ENCODE measurements at regions not wholly inside any gene's neighbourhood (a gene's known extent, or its start where the extent isn't known, plus 50 kb on each side); places are given as distances from the start of the nearest gene placed in this dataset.
"Not testable (repeated sequence)": the region's sequence is repeated elsewhere in the genome, so short reads cannot be mapped to it uniquely, and the experiment has no call there.

DNA sequence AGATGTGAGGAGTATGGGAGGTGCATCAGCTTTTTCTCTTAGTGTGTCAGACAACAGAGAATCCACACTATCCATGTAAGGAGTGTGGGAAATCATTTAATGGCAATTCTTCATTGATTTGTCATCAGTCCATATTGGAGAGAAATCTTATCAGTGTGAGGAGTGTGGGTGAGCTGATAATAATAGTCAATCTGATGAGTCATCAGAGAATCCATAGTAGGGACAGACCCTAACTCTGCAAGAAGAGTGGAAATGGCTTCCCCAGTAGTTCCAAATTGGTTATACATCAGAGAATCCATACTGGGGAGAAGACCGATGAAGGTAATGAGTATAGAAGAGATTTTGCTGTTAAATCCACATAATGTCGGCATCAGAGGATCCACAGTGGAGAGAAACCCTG, 150.5 kb upstream of the THUMPD2 start:
- DNase-seq (ENCODE audit: low read depth): no peak

DNA sequence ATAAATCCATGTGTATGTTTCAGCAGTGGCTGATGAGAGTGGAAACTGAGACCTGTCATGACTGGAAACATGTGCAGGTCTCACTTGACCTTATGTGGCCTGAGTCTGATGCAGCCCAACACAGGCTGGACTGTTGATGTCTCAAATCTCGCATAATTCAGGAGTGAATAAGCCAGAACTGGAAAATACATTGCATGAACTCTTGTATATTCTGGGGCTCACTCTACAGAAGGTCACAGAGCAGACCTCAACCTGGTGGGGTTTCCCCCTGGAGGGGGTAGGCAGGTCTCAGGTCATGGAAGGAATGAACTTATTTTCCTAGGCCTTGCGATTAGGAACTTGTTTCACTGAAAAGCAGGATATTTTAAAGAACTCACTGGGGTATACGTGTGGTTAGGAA, 146.3 kb upstream of the THUMPD2 start:
- DNase-seq (ENCODE audit: low read depth): no peak

DNA sequence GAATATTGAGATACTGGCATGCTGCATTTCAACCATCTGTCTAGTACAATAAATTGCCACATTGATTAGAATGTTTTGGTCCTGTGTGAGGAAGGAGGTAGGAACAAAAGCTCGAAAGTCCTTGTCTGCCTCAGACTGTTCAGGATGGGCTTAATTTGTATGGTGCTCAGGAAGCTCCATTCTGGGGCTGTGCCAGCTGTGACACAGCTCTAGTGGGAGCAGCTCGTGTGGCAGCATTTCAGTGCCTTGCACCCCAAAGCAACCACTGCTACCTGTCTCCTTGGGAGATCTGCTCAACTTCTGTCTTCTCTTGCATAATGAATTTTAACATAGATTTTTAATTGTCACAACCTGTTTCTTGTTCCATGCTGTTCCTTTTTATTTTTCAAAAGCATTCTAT, 144.4 kb upstream of the THUMPD2 start:
- no peak for DNase-seq (ENCODE audit: low read depth)

DNA sequence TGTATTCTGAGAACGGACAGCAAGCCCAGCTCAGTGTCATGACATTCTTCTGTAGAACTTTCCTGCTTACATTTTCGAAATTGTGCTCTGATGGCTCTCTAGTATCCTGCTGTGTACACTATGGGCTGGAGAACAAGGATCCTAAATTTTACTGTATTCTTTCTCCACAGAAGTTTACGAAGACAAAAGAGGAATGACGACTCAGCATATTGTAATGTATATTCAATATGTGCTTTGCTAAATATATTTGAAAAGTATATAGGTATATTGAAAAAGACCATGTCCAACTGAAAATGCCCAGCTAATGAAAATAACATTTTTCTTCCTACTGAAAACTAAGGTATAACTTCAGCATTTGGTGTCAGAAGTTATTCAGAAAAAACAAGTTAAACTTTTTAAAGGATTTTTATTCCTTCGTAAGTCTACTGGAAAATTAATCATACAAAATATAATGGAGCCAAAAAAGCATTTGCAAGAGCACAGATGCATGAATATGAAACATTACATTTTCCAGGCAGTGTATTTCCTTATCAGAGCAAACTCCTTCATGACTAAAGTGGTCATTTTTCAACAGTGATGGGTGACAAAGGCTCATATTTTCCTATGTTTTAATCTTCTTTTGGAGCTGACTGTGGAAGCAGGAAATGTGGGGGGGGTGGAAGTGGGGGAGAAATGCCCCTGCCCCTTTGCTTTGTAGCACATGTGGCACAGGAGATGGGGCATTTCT, 143.8 kb upstream of the THUMPD2 start:
- DNase-seq (ENCODE audit: low read depth): no peak

DNA sequence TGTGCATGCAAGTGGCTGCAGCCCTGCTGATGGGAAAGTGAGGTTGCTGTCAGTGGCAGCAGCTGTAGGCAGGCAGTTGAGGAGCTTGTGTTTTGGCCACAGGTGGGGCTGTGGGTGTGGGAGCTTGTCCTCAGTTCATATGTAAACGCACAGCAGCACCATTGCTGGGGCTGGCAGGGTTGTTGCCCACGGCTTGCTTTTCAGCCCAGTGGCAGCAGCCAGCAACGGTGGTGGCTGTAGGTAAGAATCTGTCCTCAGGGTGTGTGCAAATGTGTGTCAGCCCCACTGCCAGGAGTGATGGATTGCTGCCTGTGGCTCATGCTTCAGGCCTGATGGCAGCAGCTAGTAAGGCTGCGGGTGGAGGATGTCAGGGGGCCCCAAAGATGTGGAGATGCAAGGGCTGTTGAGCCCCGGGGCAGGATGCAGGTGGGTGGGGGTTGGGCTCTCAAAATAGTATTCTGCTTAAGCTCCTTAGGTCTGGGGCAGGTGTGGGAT, 141.3 kb upstream of the THUMPD2 start:
- DNase-seq (ENCODE audit: low read depth): no peak

DNA sequence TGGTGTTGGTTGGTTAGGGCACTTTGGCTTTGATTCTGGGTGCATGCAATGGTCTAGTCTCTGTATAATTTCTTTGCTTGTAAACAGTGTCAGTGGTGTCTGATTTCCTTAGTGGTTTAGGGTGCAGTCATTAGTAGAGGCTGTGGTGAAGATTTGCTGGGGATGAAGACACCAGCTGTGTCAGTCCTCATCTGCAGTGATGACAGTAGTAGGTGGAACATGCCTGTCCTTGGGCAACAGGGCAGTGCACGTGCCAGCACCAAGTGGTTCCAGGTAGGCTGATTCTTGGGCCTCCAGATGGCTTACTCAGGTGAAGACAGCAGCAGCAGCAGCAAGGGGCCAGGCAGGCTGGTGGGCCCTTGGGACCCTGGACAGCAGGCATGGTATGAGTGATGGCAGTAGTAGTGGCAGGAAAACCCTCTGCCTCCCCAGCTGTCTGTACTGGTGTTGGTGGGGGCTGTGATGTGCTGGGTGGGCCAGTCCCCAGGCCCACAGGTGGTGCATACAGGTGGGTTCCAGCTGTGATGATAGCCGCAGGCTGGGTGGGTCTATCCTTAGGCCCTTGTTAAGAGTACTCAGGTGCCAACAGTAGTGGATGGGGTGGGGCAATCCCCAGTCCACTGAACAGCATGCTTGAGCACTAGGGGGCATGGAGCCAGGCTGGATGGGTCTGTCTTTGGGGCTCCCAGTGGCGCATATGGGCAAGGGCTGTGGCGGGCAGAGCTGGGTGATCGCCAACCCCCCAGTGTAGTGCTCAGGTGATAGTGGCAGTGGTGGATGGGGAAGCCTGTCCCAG, 140.7 kb upstream of the THUMPD2 start:
- DNase-seq (ENCODE audit: low read depth): no peak

DNA sequence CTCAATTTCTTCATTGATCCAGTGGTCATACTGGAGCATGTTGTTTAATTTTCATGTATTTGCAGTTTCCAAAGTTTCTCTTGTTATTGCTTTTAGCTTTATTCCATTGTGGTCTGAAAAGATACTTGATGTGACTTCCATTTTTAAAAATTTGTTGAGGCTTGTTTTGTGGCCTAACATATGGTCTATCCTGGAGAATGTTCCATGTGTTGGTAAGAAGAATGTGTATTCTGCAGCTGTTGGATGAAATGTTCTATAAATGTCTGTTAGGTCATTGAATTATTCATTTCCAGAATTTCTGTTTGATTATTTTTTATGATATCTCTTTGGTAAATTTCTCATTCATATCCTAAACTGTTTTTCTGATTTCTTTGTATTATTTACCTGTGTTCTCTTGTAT, 139.8 kb upstream of the THUMPD2 start:
- DNase-seq (ENCODE audit: low read depth): no peak

DNA sequence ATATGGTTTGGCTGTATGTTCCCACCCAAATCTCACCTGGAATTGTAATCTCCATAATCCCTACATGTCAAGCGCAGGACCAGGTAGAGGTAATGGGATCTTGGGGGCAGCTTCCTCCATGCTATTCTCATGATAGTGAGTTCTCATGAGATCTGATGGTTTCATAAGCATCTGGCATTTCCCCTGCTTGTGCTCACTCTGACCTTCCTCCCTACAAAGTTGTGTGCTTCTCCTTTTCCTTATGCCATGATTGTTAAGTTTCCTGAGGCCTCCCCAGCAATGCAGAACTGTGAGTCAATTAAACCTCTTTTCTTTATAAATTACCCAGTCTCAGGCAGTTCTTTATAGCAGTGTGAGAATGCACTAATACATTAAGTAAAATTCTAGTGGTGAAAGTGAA, 138.3 kb upstream of the THUMPD2 start:
- not testable (repeated sequence) for DNase-seq (ENCODE audit: low read depth)

DNA sequence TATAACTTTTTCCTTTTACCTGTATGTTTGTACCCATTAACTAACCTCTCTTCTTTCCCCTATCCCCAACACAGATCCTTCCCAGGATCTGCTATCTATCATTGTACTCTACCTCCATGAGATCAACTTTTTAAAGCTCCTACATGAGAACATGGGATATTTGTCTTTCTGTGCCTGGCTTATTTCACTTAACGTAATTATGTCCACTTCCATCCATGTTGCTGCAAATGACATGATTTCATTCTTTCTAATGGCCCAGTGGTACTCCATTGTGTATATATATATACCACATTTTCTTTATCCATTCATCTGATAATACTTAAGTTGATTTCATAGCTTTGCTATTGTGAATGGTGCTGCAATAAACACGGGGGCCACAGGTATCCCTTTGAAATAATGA, 135.9 kb upstream of the THUMPD2 start:
- DNase-seq (ENCODE audit: low read depth): no peak

DNA sequence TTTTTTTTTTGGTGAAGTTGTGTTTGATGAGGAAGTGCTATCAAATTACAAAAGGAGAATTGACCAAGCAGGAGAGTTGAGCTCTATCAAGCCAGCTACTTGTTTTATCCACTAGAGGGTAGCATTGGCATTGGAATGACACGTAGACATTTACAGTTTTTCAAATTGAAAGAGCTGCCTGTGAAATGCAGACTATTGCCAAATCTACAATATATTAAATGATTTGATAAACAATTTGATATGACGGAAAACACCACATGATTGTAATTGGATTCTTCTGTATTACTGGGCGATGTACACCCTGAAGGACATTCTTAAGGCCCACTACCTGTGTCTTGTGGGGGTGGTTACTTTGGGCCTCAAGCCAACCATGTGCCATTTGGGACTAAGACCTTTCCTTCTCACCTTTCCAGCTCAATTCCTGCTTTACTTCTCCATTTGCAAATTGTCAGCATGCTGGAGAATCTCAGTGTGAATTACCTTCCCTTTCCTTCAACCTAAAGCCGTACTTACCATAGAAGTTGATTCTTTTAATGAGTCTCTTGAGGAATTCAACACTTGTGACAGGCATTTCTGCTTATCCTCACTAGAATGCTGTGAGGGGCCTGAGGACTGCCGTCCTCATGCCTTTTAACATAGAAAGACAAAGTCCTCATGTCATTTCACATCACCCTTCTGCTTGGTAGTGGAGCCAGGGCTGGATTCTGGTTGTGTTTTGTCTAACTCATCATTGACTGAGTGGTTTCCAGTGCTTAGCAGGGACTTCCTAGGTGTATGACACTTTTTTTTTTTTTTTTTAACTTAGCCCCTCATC, 134.8 kb upstream of the THUMPD2 start:
- peak; percentile 50 for DNase-seq (ENCODE audit: low read depth)

DNA sequence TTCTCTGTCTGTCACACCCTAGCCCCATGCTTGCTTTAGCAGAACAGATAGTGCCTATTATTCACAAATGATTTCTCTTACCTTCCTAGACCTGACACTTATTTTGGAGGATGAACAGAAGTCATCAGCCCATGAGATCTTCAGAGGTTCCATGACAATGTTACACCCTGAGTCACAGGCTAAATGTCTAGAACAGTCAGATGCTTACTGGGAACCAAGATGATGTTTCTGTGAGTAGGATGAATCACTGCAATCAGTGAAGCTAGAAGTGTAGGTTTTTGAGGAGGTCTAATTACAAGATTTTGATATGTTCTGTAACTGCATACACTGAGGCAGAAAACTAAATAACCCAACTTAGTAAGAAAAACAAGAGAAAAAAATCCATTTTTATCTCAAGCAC, 123.0 kb upstream of the THUMPD2 start:
- peak; percentile 40 for DNase-seq (ENCODE audit: low read depth)

DNA sequence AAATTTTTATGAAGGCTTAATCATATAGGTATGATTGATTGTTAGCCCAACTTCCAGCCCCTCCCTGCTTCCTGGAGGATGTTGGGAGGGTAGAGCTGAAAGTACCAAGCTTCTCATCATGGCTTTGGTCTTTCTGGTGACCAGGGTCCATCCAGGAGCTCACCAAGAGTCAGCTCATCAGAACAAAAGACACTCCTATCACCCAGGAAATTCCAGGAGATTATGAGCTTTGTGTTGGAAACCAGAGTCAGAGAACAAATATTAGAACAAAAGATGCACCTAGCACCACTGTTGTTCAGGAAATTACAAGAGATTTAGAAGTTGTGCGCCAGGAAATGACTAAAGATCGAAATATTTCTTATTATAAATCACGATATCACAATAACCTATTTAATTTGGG, 119.9 kb upstream of the THUMPD2 start:
- DNase-seq (ENCODE audit: low read depth): no peak

DNA sequence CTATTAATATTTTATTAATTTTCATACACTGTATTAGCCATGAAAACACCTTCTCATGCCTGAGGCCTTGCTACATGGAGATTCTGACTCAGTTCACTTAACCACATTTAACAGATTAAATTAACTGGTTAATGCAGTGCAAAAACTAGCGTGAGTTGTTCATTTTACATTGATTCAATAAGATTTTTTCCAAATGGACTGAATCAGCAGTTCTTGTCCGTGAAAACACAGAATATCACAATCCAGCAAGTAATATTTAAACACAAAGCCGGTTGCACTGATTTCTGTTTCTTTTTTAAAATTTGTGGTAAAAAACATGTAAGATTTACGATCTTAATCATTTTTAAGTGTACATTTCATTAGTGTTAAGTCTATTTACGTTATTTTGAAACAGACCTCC, 118.2 kb upstream of the THUMPD2 start:
- no peak for DNase-seq (ENCODE audit: low read depth)

DNA sequence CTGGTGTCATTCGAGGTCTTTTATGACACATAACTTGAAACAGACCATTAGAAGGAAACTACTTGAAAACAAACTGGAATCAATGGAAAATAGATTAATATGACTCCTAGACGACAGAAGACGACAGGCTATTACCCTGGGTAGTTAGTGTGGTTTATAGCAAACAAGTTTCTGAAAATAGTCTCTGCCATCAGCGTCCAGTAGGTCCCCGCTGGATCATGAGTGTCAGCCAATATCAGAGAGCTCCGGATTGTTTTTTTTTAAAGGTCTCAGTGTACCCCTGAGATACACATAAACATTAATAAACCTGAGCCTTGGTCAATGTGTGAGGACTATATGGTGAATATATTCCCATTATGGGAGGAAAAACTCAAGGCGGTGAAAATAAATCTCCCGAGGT, 115.0 kb upstream of the THUMPD2 start:
- no peak for DNase-seq (ENCODE audit: low read depth)

DNA sequence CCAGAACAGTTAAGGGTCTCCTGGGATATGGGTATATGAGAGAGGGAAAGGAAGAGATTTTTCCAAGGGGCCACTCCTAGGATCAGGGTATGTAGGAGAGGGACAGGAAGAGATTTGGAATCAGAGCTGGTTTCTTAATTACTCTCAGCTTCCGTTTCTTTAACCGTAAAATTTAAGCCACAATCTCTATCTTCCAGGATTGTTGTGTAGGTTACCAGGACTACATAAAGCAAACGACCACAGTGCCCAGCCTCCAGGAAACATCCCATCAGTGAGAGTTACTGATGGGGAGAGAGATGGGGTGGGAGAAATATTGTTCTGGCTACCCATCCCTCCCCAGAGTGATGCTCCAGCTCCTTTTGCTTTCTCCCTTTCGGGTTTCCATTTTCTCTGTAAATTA, 114.6 kb upstream of the THUMPD2 start:
- DNase-seq (ENCODE audit: low read depth): no peak

DNA sequence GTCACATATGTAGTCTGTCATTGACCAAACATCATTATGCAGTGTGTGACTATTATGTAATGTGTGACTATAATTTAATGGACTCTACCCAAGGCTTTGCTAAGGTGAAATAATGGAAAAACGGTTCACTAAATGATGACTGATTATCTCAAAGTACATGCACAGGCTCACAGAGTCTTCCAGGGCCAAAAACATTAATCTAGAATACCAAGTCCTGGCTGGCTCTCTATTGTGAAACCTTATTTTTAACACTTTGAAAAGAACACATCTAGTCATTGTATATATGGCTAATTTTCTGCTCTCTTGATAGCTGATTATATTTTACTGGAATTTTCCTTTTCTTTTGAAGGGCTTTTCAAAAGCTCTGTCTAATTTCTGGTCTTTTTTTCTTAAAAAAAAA, 102.9 kb upstream of the THUMPD2 start:
- DNase-seq (ENCODE audit: low read depth): no peak

DNA sequence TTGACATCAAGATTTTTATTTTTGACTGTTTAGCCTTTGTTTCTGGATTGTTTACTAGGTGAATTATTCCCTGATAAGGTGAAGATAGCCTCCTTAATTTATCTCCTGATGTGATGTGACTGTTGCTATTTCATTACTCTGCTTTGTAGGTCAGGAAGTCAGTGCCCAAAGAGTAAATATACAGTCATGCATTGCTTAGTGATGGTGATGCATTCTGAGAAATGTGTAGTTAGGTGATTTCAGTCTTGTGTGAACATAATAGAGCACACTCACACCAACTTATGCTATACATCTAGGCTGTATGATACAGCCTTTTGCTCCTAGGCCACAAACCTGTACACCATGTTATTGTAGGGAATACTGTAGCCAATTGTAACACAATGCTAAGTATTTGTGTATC, 102.4 kb upstream of the THUMPD2 start:
- DNase-seq (ENCODE audit: low read depth): no peak

DNA sequence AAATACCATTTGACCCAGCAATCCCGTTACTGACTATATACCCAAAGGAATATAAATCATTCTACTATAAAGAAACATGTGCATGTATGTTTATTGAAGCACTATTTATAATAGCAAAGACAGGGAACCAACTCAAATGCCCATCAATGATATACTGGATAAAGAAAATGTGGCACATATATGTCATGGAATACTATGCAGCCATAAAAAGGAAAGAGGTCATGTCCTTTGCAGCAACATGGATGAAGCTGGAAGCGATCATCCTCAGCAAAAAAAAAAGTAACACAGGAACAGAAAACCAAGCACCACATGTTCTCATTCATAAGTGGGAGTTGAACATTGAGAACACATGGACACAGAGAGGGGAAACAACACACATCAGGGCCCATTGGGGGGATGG, 99.9 kb upstream of the THUMPD2 start:
- not testable (repeated sequence) for DNase-seq (ENCODE audit: low read depth)

DNA sequence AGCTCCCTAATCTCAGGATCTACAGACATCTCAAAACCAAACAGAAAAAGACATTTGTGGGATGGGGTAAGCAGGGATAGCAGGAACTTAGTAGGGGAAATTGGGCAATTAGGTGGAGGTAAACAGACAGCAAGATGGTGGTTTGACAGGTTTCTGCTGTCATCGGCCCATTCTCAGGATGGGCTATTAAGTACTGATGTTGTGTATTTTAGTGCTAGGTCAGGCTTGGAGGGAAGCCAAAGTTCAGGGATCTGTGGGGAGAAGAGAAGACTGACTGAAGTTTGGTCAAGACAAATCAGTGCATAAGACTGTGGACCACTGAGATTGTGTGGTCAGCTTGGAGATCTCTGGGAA, 96.8 kb upstream of the THUMPD2 start:
- DNase-seq (ENCODE audit: low read depth): no peak

DNA sequence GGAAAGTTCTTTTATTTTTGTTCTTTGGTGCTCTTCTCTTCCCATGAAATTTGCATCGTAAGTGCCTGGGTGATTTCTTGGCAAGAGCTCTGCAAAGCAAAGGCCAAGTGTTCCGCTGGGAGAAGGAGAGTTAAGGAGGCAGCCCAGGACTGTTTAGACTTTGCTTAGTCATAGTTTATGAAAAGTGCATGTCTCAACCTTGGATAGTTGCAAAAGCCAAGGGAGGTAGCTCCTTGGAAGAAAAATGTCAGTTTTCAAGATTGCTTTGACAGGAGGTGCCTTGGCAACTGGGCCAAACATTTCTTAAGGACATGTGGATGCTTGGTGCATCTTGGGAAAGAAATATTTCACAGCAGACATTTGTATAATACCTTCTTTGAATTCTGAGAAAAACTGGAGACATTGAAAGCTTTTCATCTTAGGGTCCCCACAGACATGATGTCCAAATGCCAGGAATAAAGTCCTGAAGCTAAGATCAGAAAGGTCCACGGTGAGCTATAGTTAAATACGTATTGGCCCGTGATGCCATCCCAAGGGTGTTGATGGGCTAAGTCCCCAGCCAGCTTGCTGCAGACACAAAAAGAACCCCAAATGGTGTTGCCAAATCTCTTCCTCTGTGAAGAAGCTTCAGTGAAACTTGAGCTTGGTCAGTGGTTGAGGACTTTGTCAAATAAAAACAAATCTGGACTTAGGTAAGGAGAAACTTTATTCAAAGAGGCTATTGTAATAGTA, 96.3 kb upstream of the THUMPD2 start:
- peak; percentile 66 for DNase-seq (ENCODE audit: low read depth)

DNA sequence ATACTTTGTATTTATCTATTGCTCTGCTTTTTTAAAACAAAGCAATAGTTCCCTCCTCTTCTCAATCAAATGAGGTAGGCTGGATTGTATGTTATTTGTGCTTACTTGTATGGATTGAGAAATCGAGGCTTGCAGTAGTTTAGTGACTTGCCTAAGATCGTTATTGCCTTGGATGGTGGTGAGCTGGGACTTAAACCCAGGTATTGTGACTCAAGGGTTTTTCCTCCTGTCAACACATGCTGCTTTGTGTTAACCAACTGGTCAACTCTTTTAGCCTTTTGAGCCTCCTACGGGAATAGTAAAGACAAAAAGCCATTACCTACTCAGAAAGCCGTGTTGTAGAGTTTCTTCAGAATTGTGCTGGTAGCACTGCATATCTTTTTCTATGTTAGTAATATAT, 95.2 kb upstream of the THUMPD2 start:
- no peak for DNase-seq (ENCODE audit: low read depth)

DNA sequence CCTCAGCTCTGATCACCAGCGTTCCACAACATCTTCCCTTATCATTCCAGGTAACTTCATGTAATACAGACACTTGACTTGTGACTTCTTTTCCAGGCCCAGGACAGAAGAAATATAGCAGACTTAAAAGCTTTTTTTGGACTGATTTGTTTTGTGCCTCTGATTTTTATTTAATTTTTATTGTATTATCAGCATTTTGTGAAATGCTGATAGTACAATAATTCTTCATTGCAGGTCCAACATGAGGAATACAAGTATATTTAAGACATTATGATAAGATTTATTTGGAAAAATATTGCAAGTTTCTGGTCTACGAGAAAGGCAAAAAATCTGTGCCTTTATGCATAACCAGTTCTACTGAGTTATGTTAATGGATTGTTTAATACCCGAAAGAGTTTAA, 94.5 kb upstream of the THUMPD2 start:
- DNase-seq (ENCODE audit: low read depth): no peak
